ENCODE measurements at regions not wholly inside any gene's neighbourhood (a gene's known extent, or its start where the extent isn't known, plus 50 kb on each side); places are given as distances from the start of the nearest gene placed in this dataset.

DNA sequence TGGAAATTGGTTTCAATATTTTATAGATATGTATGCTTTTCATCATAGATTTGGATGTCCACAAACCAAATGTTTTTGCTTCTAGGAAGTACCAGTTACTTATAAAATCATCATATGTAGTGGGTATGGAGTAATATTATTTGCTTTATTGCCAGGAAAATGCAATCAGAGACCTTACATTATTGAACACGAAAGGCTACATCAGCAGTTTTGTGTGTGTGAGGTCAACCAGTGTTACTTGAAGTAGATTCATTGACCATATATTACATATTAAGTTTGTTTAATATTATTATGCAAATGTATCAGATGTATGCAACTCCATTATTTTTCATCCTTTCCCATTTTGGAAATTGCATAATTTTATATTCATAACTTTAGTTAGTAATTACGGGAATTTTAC lies 219.1 kb upstream of the MMADHC start:
- H3K27ac Mint-ChIP-seq = no peak overlapping the region
- no peaks in the 10 kb centered on the region for H3K27me3 Mint-ChIP-seq
- no peak overlapping the region for H3K4me3 Mint-ChIP-seq

DNA sequence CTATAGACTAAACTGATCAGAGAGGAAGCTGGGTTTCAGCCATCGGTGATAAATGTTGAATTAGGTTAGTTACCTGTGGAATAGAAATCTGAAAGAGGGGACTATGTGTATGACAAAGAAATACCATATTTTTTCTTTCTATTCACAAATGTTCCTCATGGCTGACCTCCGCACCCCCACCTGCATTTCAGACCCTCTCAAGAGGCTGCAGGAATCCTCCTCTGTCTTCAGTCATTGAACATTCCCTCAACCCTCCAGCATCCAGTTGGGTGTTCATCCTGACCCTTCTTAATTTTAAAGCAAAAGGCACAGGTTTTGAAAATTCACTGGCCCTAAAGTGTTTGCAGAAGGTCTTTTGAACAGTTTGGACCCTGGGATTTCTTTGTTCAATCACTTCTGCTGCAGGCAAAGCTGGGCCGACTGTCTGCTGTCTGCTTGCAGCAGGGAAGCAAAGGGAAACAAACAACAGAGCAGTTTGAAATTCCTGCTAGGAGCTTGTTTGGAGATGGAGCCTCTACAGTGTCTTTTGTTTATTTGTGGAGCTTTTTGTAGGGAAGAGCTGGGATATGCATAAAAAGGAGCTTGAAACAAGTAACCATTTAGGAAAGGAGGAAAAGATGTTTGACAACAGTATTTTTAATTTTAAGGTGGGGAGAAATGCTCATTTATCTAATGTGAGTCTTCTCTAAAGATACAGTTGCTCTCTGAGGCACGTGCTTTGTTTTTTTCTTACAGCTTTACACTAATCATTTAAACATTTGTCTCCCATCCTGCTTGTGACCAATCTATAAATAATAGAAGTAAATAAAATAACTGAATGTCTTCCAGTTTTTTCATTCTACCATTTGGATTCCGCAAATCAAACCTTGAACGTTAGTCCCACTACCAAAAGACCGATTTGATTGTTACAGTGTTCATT lies 213.3 kb upstream of the MMADHC start:
- Mint-ChIP-seq H3K27me3 (peaks cover 4% of the 10 kb centered on the region), H3K4me3 (no peak overlapping the region), H3K27ac (no peak overlapping the region), H3K9me3 (peaks cover 0 to 4% (median 0%) of the 10 kb centered on the region in 7 donors), H3K36me3 (no peaks in the 10 kb centered on the region), H3K4me1 (no peaks in the 10 kb centered on the region)
- no peaks in the 10 kb centered on the region for H3K27me3 ChIP-seq (ENCODE audit: control insufficient read depth, insufficient read depth, low read length)
- no peaks in the 10 kb centered on the region for H3K9me3 ChIP-seq (ENCODE audit: control insufficient read depth in 2 of 2, low read length in 2 of 2)
- no peaks in the 10 kb centered on the region for H3K4me1 ChIP-seq (ENCODE audit: control insufficient read depth, insufficient read depth, low read length, poor library complexity, severe bottlenecking)
- no peak for ATAC-seq (ENCODE audit: low read depth in 2 of 2)
- no peaks in the 10 kb centered on the region for H3K36me3 ChIP-seq (ENCODE audit: control insufficient read depth, insufficient read depth, low read length)
- no peak for DNase-seq
- H3K4me3 ChIP-seq (ENCODE audit: low read depth, low read length) = no peak overlapping the region
- no peak overlapping the region for H3K27ac ChIP-seq (ENCODE audit: insufficient read depth, low read length, poor library complexity, severe bottlenecking)

More for the DNA sequence above, 219.1 kb upstream of the MMADHC start:
- peaks cover 0 to 6% (median 0%) of the 10 kb centered on the region in 7 donors for H3K9me3 Mint-ChIP-seq
- no peaks in the 10 kb centered on the region for H3K9me3 ChIP-seq (ENCODE audit: control insufficient read depth in 2 of 2, low read length in 2 of 2)
- H3K4me1 Mint-ChIP-seq = no peaks in the 10 kb centered on the region
- DNase-seq = no peak
- H3K36me3 ChIP-seq (ENCODE audit: control insufficient read depth, insufficient read depth, low read length) = no peaks in the 10 kb centered on the region
- no peak overlapping the region for H3K27ac ChIP-seq (ENCODE audit: insufficient read depth, low read length, poor library complexity, severe bottlenecking)
- ATAC-seq (ENCODE audit: low read depth in 2 of 2) = no peak
- H3K36me3 Mint-ChIP-seq = no peaks in the 10 kb centered on the region
- H3K4me1 ChIP-seq (ENCODE audit: control insufficient read depth, insufficient read depth, low read length, poor library complexity, severe bottlenecking) = no peaks in the 10 kb centered on the region
- H3K4me3 ChIP-seq (ENCODE audit: low read depth, low read length) = no peak overlapping the region
- no peaks in the 10 kb centered on the region for H3K27me3 ChIP-seq (ENCODE audit: control insufficient read depth, insufficient read depth, low read length)

DNA sequence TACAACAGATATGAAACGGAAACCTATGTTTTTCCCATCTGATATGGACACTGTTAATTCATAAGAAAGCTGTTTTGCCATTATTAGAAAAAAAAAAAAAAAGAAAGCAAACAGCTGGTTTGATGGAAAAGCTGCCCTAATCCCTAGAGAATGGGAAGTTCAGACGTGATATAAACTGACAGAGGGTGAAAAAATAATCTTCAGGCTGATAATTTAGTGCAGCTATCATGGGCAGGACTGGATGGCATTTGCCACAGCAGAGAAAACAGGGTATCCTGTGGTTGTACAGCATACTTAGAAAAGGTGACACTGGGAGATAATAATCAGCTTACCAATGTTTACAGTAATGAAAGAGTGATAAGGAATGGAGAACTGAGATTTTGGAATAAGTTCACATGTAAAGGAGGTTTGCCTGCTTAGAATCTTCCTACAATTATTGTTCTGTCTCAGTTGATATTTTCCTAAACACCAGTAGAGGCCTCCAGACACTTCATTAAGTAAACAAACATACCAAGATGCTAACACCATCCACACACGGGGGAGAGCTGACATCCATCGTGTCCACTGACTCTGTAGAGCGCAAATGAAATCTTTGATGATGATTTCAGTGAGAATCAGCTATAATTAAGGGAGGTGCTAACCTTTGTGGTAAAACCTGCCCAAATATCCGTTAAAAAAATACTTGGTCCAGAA lies 211.6 kb upstream of the MMADHC start:
- no peaks in the 10 kb centered on the region for H3K4me1 Mint-ChIP-seq
- no peak for DNase-seq
- H3K27me3 Mint-ChIP-seq = peaks cover 4% of the 10 kb centered on the region
- H3K27ac ChIP-seq (ENCODE audit: insufficient read depth, low read length, poor library complexity, severe bottlenecking) = no peak overlapping the region
- H3K27ac Mint-ChIP-seq = no peak overlapping the region
- no peaks in the 10 kb centered on the region for H3K27me3 ChIP-seq (ENCODE audit: control insufficient read depth, insufficient read depth, low read length)
- no peaks in the 10 kb centered on the region for H3K36me3 Mint-ChIP-seq
- no peak for ATAC-seq (ENCODE audit: low read depth in 2 of 2)
- H3K4me3 ChIP-seq (ENCODE audit: low read depth, low read length) = no peak overlapping the region
- H3K4me1 ChIP-seq (ENCODE audit: control insufficient read depth, insufficient read depth, low read length, poor library complexity, severe bottlenecking) = no peaks in the 10 kb centered on the region
- no peaks in the 10 kb centered on the region for H3K9me3 ChIP-seq (ENCODE audit: control insufficient read depth in 2 of 2, low read length in 2 of 2)
- no peak overlapping the region for H3K4me3 Mint-ChIP-seq
- no peaks in the 10 kb centered on the region for H3K36me3 ChIP-seq (ENCODE audit: control insufficient read depth, insufficient read depth, low read length)
- H3K9me3 Mint-ChIP-seq = peaks cover 0 to 4% (median 0%) of the 10 kb centered on the region in 7 donors

GRCh38 chr2:149797030-149797429 lies 209.5 kb upstream of the MMADHC start:
- Mint-ChIP-seq H3K36me3 (no peaks in the 10 kb centered on the region), H3K4me3 (no peak overlapping the region)

GRCh38 chr2:149789549-149789948 lies 202.0 kb upstream of the MMADHC start:
- no peaks in the 10 kb centered on the region for H3K36me3 ChIP-seq (ENCODE audit: control insufficient read depth, insufficient read depth, low read length)
- no peak overlapping the region for H3K27ac ChIP-seq (ENCODE audit: insufficient read depth, low read length, poor library complexity, severe bottlenecking)
- no peaks in the 10 kb centered on the region for H3K9me3 ChIP-seq (ENCODE audit: control insufficient read depth in 2 of 2, low read length in 2 of 2)
- H3K27me3 ChIP-seq (ENCODE audit: control insufficient read depth, insufficient read depth, low read length) = no peaks in the 10 kb centered on the region
- no peaks in the 10 kb centered on the region for H3K27me3 Mint-ChIP-seq
- H3K27ac Mint-ChIP-seq = no peak overlapping the region
- H3K4me3 ChIP-seq (ENCODE audit: low read depth, low read length) = no peak overlapping the region
- H3K4me1 ChIP-seq (ENCODE audit: control insufficient read depth, insufficient read depth, low read length, poor library complexity, severe bottlenecking) = no peaks in the 10 kb centered on the region
- ATAC-seq (ENCODE audit: low read depth in 2 of 2) = no peak
- H3K36me3 Mint-ChIP-seq = no peaks in the 10 kb centered on the region
- DNase-seq = no peak
- no peak overlapping the region for H3K4me3 Mint-ChIP-seq
- H3K9me3 Mint-ChIP-seq = peaks cover 0 to 19% (median 4%) of the 10 kb centered on the region in 7 donors
- H3K4me1 Mint-ChIP-seq = no peaks in the 10 kb centered on the region

More at GRCh38 chr2:149797030-149797429, 209.5 kb upstream of the MMADHC start:
- no peaks in the 10 kb centered on the region for H3K4me1 ChIP-seq (ENCODE audit: control insufficient read depth, insufficient read depth, low read length, poor library complexity, severe bottlenecking)
- Mint-ChIP-seq H3K27ac (no peak overlapping the region), H3K4me1 (no peaks in the 10 kb centered on the region), H3K27me3 (peaks cover 4% of the 10 kb centered on the region), H3K9me3 (peaks cover 0 to 9% (median 2%) of the 10 kb centered on the region in 7 donors)
- DNase-seq (no peak), ATAC-seq (ENCODE audit: low read depth in 2 of 2) (no peak)
- no peaks in the 10 kb centered on the region for H3K9me3 ChIP-seq (ENCODE audit: control insufficient read depth in 2 of 2, low read length in 2 of 2)
- no peak overlapping the region for H3K4me3 ChIP-seq (ENCODE audit: low read depth, low read length)
- H3K36me3 ChIP-seq (ENCODE audit: control insufficient read depth, insufficient read depth, low read length) = no peaks in the 10 kb centered on the region
- no peaks in the 10 kb centered on the region for H3K27me3 ChIP-seq (ENCODE audit: control insufficient read depth, insufficient read depth, low read length)
- H3K27ac ChIP-seq (ENCODE audit: insufficient read depth, low read length, poor library complexity, severe bottlenecking) = no peak overlapping the region

DNA sequence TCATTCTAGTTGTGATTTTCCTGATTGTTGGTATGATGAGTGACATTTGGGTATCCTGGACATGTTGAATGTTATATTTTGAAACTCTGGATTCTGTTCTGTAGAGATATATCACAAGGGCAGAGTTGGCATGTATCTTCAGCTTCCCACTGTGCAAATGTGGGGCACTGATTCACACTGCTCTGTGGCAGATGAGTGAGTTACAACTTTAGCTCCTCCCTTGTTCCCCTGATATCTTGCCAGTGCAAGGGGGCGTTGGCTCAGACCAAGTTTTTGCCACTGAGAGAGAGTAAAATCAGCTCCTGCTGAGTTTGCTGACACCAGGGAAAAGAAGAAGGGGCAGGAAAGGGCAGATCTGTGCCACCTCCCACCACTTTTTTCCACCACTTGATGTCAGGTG lies 199.6 kb upstream of the MMADHC start:
- DNase-seq = no peak
- Histone ChIP-seq H3K4me3 (ENCODE audit: low read depth, low read length) (no peak overlapping the region), H3K27ac (ENCODE audit: insufficient read depth, low read length, poor library complexity, severe bottlenecking) (no peak overlapping the region), H3K4me1 (ENCODE audit: control insufficient read depth, insufficient read depth, low read length, poor library complexity, severe bottlenecking) (no peaks in the 10 kb centered on the region), H3K36me3 (ENCODE audit: control insufficient read depth, insufficient read depth, low read length) (no peaks in the 10 kb centered on the region), H3K9me3 (ENCODE audit: control insufficient read depth in 2 of 2, low read length in 2 of 2) (no peaks in the 10 kb centered on the region), H3K27me3 (ENCODE audit: control insufficient read depth, insufficient read depth, low read length) (no peaks in the 10 kb centered on the region)
- no peak for ATAC-seq (ENCODE audit: low read depth in 2 of 2)
- Mint-ChIP-seq H3K9me3 (peaks cover 0 to 12% (median 6%) of the 10 kb centered on the region in 7 donors), H3K36me3 (no peaks in the 10 kb centered on the region), H3K27me3 (no peaks in the 10 kb centered on the region), H3K4me3 (no peak overlapping the region), H3K4me1 (no peaks in the 10 kb centered on the region), H3K27ac (no peak overlapping the region)

GRCh38 chr2:149783284-149783683 lies 195.7 kb upstream of the MMADHC start:
- ATAC-seq (ENCODE audit: low read depth in 2 of 2) (no peak), DNase-seq (no peak)
- no peaks in the 10 kb centered on the region for H3K27me3 Mint-ChIP-seq
- H3K4me3 Mint-ChIP-seq = no peak overlapping the region
- Histone ChIP-seq H3K27ac (ENCODE audit: insufficient read depth, low read length, poor library complexity, severe bottlenecking) (no peak overlapping the region), H3K4me1 (ENCODE audit: control insufficient read depth, insufficient read depth, low read length, poor library complexity, severe bottlenecking) (no peaks in the 10 kb centered on the region), H3K27me3 (ENCODE audit: control insufficient read depth, insufficient read depth, low read length) (no peaks in the 10 kb centered on the region), H3K9me3 (ENCODE audit: control insufficient read depth in 2 of 2, low read length in 2 of 2) (no peaks in the 10 kb centered on the region), H3K36me3 (ENCODE audit: control insufficient read depth, insufficient read depth, low read length) (no peaks in the 10 kb centered on the region), H3K4me3 (ENCODE audit: low read depth, low read length) (no peak overlapping the region)
- no peaks in the 10 kb centered on the region for H3K4me1 Mint-ChIP-seq
- no peak overlapping the region for H3K27ac Mint-ChIP-seq
- peaks cover 0 to 9% (median 4%) of the 10 kb centered on the region in 7 donors for H3K9me3 Mint-ChIP-seq
- no peaks in the 10 kb centered on the region for H3K36me3 Mint-ChIP-seq
